HUES64 (cell line): ENCODE measurements at regions not wholly inside any gene's neighbourhood (a gene's known extent, or its start where the extent isn't known, plus 50 kb on each side); places are given as distances from the start of the nearest gene placed in this dataset.
"Not testable (repeated sequence)": the region's sequence is repeated elsewhere in the genome, so short reads cannot be mapped to it uniquely, and the experiment has no call there.

ENCODE experiments used
- H3K27ac ChIP-seq: 2 replicates; pipeline ENCODE4 v1.7.0; 2013; ENCODE audit warnings: low read depth, low read length, inconsistent platforms
- H3K27me3 ChIP-seq: 2 replicates; pipeline ENCODE4 v1.6.1; 2013; ENCODE audit warnings: mild to moderate bottlenecking, low read length; ENCODE audit not compliant: insufficient read depth
- H3K36me3 ChIP-seq: 2 replicates; pipeline ENCODE4 v1.6.1; 2013; ENCODE audit warnings: mild to moderate bottlenecking, low read length; ENCODE audit not compliant: insufficient read depth
- H3K4me1 ChIP-seq: 2 replicates; pipeline ENCODE4 v1.6.1; 2013; ENCODE audit warnings: mild to moderate bottlenecking, low read length, moderate library complexity; ENCODE audit not compliant: insufficient read depth
- H3K4me3 ChIP-seq: 2 replicates; pipeline ENCODE4 v1.5.1; 2013; ENCODE audit warnings: mild to moderate bottlenecking, low read length, moderate library complexity
- H3K9ac ChIP-seq: 2 replicates; pipeline ENCODE4 v1.6.1; 2013; ENCODE audit warnings: mild to moderate bottlenecking, low read depth, low read length
- H3K9me3 ChIP-seq: 2 replicates; pipeline ENCODE4 v1.6.1; 2013; ENCODE audit warnings: low read depth, low read length; ENCODE audit not compliant: insufficient read depth
- WGBS: fragments of 150-250, 120-280 bp; methylation state at CpG from one replicate; pipeline ENCODE4 v1.1.7; 2013; ENCODE audit warnings: missing lambda C conversion rate; 5-methylcytosine and 5-hydroxymethylcytosine counted together

GRCh38 chr11:67826951-67827296 lies 152.5 kb upstream of the ALDH3B2 start:
- H3K36me3 ChIP-seq, H3K9me3 ChIP-seq, H3K4me3 ChIP-seq, H3K27ac ChIP-seq, H3K9ac ChIP-seq, H3K27me3 ChIP-seq, H3K4me1 ChIP-seq: not testable (repeated sequence)
- WGBS = 91% methylated on average over 4 of the region's 4 CpGs

- WGBS = 62% methylated on average over 21 of the region's 25 CpGs
- H3K9ac ChIP-seq, H3K4me3 ChIP-seq, H3K9me3 ChIP-seq, H3K27ac ChIP-seq, H3K36me3 ChIP-seq, H3K4me1 ChIP-seq, H3K27me3 ChIP-seq: not testable (repeated sequence)
Observed at GRCh38 chr11:67826028-67826950, 151.9 kb upstream of the ALDH3B2 start.

DNA sequence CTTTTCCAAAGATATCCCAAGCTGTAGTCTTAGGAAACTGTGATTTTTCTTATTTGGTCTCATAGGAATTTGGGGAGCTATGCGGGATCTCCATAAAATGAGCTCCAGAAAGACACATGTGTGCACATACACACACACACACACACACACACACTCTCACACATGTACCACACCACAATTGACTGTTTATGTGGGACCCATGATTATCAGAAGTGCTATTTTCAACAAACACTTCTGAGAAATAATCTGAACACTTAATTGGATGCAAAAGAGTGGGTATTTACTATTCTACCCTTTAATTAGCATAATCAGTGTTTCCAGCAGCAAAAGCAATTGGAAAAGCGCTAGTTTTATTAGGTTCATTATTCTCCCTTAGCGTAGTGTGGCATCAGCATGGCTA lies 150.4 kb upstream of the ALDH3B2 start:
- not testable (repeated sequence) for H3K27me3 ChIP-seq, H3K4me3 ChIP-seq, H3K27ac ChIP-seq, H3K4me1 ChIP-seq, H3K36me3 ChIP-seq, H3K9ac ChIP-seq, H3K9me3 ChIP-seq
- 89% methylated on average over 2 of the region's 3 CpGs for WGBS

DNA sequence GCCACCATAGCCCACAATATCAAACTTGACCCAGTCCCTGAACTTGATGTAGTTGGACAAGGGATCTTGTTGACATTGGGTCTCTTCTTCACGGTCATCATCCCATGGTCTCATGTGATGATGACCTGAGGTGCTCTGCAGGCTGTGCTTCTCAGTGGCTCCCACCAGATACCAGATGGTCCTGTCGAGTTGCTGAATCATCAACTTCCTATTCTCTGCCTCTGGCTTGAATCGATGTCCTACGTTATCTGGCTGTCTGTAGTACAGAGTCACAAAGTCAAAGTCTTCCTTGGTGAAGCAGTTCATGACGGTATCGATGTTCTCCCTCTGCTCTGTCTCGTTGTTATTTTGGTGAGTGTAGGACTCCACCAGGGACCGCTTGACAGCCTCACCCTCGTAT lies 145.7 kb upstream of the ALDH3B2 start:
- Histone ChIP-seq H3K4me3 (no peak overlapping the region), H3K36me3 (no peaks in the 10 kb centered on the region), H3K27me3 (no peaks in the 10 kb centered on the region), H3K27ac (no peak overlapping the region), H3K9me3 (no peaks in the 10 kb centered on the region), H3K9ac (no peak overlapping the region), H3K4me1 (no peaks in the 10 kb centered on the region)
- 89% methylated on average over 9 of the region's 9 CpGs for WGBS

GRCh38 chr11:67817558-67817957 lies 143.1 kb upstream of the ALDH3B2 start:
- not testable (repeated sequence) for H3K27ac ChIP-seq, H3K9me3 ChIP-seq, H3K4me3 ChIP-seq, H3K4me1 ChIP-seq, H3K27me3 ChIP-seq, H3K9ac ChIP-seq, H3K36me3 ChIP-seq
- WGBS = 92% methylated on average over 21 of the region's 21 CpGs

GRCh38 chr11:67809301-67809700 lies 134.9 kb upstream of the ALDH3B2 start:
- H3K27ac ChIP-seq, H3K9me3 ChIP-seq, H3K4me1 ChIP-seq, H3K36me3 ChIP-seq, H3K27me3 ChIP-seq, H3K4me3 ChIP-seq, H3K9ac ChIP-seq: not testable (repeated sequence)
- WGBS = 94% methylated on average over 1 of the region's 2 CpGs

DNA sequence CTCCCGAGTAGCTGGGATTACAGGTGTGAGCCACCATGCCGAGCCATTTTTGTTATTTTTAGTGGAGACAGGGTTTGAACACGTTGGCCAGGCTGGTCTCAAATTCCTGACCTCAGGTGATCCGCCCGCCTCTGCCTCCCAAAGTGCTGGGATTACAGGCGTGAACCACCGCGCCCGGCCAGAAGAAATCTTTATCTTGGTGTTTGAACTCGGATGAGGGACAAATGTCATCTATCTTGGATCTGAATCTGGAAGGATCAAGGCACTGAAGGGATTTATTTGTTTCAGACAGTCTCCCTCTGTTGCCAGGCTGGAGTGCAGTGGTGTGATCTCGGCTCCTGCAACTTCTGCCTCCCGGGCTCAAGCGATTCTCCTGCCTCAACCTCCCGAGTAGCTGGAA lies 133.5 kb upstream of the ALDH3B2 start:
- H3K4me1 ChIP-seq, H3K36me3 ChIP-seq, H3K27ac ChIP-seq, H3K9ac ChIP-seq, H3K9me3 ChIP-seq, H3K27me3 ChIP-seq, H3K4me3 ChIP-seq: not testable (repeated sequence)
- WGBS = 93% methylated on average over 12 of the region's 14 CpGs

DNA sequence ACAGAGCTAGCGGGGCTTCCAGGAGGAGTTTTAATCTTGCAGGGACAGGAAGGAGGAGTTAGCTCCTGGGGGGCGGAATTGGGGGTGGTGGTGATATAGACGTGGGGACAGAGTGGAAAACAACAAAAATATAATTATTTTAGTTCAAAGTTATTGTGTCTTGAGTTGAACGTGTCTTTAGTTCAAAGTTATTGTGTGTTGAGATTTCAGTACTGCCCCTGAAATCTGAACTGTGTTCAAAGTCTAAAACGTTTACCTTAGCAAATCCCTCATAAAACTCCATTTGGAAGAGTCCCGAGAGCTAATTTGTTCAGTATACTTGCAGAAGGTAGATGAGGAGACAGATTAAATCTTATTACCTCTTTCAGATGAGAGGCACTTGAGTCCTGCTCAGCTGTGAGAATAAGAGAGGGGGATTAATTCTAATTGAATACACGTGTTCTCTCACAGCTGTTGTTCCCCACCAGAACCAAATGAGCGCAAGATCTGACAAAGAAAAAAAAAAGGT lies 132.4 kb upstream of the ALDH3B2 start:
- H3K36me3 ChIP-seq, H3K27me3 ChIP-seq, H3K9ac ChIP-seq: not testable (repeated sequence)

DNA sequence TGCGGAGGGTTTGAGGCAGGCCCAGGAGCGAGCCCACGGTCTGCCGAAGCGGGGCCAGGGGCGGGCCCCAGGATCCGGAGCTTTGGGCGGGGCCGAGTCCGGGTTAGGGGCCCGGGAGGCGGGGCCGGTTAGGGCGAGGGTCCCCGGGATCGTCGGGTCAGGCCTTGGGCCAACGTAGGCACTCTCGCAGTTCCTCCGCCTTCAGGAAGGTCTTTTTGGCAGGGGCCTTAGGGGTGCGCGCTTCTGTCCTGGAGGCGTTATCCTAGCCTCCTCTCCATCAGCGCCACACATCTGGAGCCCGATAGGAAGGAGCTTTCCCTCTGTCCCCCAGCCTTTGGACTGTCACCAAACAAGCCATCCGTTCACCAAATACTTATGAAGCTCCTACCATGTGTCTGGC lies 131.8 kb upstream of the ALDH3B2 start:
- H3K9ac ChIP-seq = 0 out of 2 replicates have a peak overlapping the region, but pooled peaks have one; percentile 47

More for the DNA sequence above, 132.4 kb upstream of the ALDH3B2 start:
- not testable (repeated sequence) for H3K4me1 ChIP-seq, H3K9me3 ChIP-seq, H3K27ac ChIP-seq
- peak overlapping the region; percentile 59 for H3K4me3 ChIP-seq
- WGBS = 63% methylated on average over 2 of the region's 8 CpGs

DNA sequence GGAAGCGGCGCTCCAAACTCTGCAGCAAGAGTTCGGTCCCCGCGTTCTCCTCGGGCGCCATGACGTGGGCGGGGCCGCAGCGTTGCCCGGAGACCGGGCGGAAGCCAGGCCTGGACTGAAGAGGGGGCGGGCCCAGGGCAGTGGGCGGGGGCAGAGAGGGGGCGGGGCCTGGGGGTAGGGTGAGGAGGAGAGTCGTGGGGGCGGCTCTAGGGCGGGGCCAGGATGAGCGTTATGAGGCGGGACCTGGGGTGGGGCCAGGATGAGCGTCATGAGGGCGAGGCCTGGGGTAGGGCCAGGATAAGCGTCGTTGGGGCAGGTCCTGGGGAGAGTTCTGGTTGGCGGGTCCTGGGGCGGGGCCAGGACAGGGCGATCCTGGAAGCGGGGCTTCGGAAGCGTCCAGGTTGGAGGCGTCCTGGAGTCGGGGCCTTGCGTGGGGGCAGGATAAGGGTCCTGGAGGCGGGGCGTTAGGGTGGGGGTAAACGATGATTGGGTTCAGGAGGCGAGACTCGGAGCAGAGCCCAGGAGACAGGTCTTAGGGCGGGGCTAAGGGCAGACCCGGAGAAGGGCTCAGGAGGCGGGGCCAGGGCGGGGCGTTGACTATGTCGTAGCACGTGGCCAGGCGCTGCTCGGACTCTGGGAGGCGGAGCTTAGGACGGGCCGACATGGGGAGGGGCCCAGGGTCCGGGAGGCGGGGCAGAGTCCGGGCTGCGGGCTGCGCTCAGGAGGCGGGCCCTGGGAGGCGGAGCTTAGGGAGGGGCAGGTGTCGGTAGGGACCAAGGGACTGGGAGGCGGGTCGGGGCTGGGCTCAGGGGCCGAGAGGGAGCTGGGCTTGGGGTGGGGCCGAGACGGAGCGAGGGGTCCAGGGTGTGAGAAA lies 131.1 kb upstream of the ALDH3B2 start:
- WGBS = 1% methylated on average over 64 of the region's 66 CpGs
- H3K27me3 ChIP-seq, H3K4me1 ChIP-seq, H3K36me3 ChIP-seq, H3K9me3 ChIP-seq: not testable (repeated sequence)
- Histone ChIP-seq H3K9ac (peak overlapping the region; percentile 74), H3K27ac (peak overlapping the region; percentile 68; the same call in 1 of the 2 replicates), H3K4me3 (peak overlapping the region; percentile 71)

More for the DNA sequence above, 131.8 kb upstream of the ALDH3B2 start:
- H3K27me3 ChIP-seq, H3K9me3 ChIP-seq, H3K4me1 ChIP-seq, H3K36me3 ChIP-seq, H3K27ac ChIP-seq: not testable (repeated sequence)
- WGBS = 1% methylated on average over 26 of the region's 26 CpGs
- H3K4me3 ChIP-seq = peak overlapping the region; percentile 59
